Vagina (tissue), 2 donors: ENCODE measurements at regions not wholly inside any gene's neighbourhood (a gene's known extent, or its start where the extent isn't known, plus 50 kb on each side); places are given as distances from the start of the nearest gene placed in this dataset.

ENCODE experiments used
- DNase-seq, 2 donors: peaks; one replicate each; pipeline ENCODE4 v3.0.0-alpha.2; 2017; ENCODE audit errors: extremely low spot score in 2 of 2
- H3K27ac ChIP-seq: fragments of 200-600 bp; sonication (generic); one replicate; pipeline ENCODE4 v1.5.1; 2019
- H3K27me3 ChIP-seq: fragments of 200-600 bp; sonication (generic); one replicate; pipeline ENCODE4 v1.5.1; 2019
- H3K36me3 ChIP-seq, 2 donors: fragments of 200-600 bp; sonication (generic); one replicate each; pipeline ENCODE4 v1.5.1; 2017 to 2019
- H3K4me1 ChIP-seq: fragments of 200-600 bp; sonication (generic); one replicate; pipeline ENCODE4 v1.5.1; 2019
- H3K4me3 ChIP-seq, 2 donors: fragments of 200-600 bp; sonication (generic); 1 replicate in 1 of 2; 2 replicates in 1 of 2; pipeline ENCODE4 v1.5.1; 2016 to 2019
- H3K9me3 ChIP-seq: fragments of 200-600 bp; sonication (generic); one replicate; pipeline ENCODE4 v1.5.1; 2019
- CTCF ChIP-seq, 3 experiments: fragments of 450-650 bp in 2 of 3; fragments of 200-600 bp in 1 of 3; sonication (generic) in 1 of 3; IDR thresholded peaks; one replicate each; pipeline ENCODE4 v1.5.1; 2017 to 2019; ENCODE audit warnings: antibody characterized with exemption in 3 of 3, mild to moderate bottlenecking in 2 of 3, moderate library complexity in 2 of 3
- POLR2A ChIP-seq, 2 donors: fragments of 450-650 bp; IDR thresholded peaks; one replicate each; pipeline ENCODE4 v1.6.1; 2017; ENCODE audit warnings: antibody characterized with exemption in 2 of 2, mild to moderate bottlenecking in 2 of 2, moderate library complexity in 2 of 2
- POLR2AphosphoS5 ChIP-seq, 2 donors: sonication (generic); formaldehyde crosslinking; IDR thresholded peaks; one replicate each; pipeline ENCODE4 v1.9.0; 2017; ENCODE audit warnings: antibody characterized with exemption in 2 of 2, mild to moderate bottlenecking in 2 of 2, low read depth in 1 of 2; ENCODE audit not compliant: insufficient read depth in 1 of 2
- intact Hi-C: fragments of 100-400 bp; cut with DNase I; formaldehyde crosslinking; loops from one replicate; pipeline ENCODE4 v1.15.1; 2023

- no peak for DNase-seq
- no peaks in the 10 kb centered on the region for H3K36me3 ChIP-seq
- TF ChIP-seq POLR2A (IDR thresholded peaks at IDR 0.05) (no peak), POLR2AphosphoS5 (IDR thresholded peaks at IDR 0.05; ENCODE audit: insufficient read depth in 1 of 2, low read depth in 1 of 2) (no peak), CTCF (IDR thresholded peaks at IDR 0.05) (no peak)
- no peak overlapping the region for H3K27ac ChIP-seq
- no peak overlapping the region for H3K4me3 ChIP-seq
- intact Hi-C loops: no loop called here
- no peaks in the 10 kb centered on the region for H3K27me3 ChIP-seq
- H3K9me3 ChIP-seq: no peaks in the 10 kb centered on the region
- H3K4me1 ChIP-seq: peaks cover 9% of the 10 kb centered on the region
Measured at GRCh38 chr13:31965361-31966066, 66.1 kb upstream of the FRY start.

GRCh38 chr13:31967155-31967554 is 64.4 kb upstream of the FRY start:
- intact Hi-C loops: no loop called here
- Histone ChIP-seq H3K36me3 (no peaks in the 10 kb centered on the region), H3K4me1 (peaks cover 9% of the 10 kb centered on the region), H3K4me3 (no peak overlapping the region), H3K27ac (no peak overlapping the region), H3K27me3 (no peaks in the 10 kb centered on the region), H3K9me3 (no peaks in the 10 kb centered on the region)
- DNase-seq: no peak
- TF ChIP-seq CTCF (IDR thresholded peaks at IDR 0.05) (no peak), POLR2A (IDR thresholded peaks at IDR 0.05) (no peak), POLR2AphosphoS5 (IDR thresholded peaks at IDR 0.05; ENCODE audit: insufficient read depth in 1 of 2, low read depth in 1 of 2) (no peak)

- Histone ChIP-seq H3K4me1 (peaks cover 9% of the 10 kb centered on the region), H3K4me3 (no peak overlapping the region), H3K9me3 (no peaks in the 10 kb centered on the region), H3K36me3 (no peaks in the 10 kb centered on the region), H3K27ac (no peak overlapping the region), H3K27me3 (no peaks in the 10 kb centered on the region)
- TF ChIP-seq POLR2A (IDR thresholded peaks at IDR 0.05): no peak
- no peak for TF ChIP-seq POLR2AphosphoS5 (IDR thresholded peaks at IDR 0.05; ENCODE audit: insufficient read depth in 1 of 2, low read depth in 1 of 2)
- no peak for TF ChIP-seq CTCF (IDR thresholded peaks at IDR 0.05)
- intact Hi-C loops: no loop called here
- DNase-seq: no peak
Measured at GRCh38 chr13:31968473-31968872, 63.1 kb upstream of the FRY start.

- Histone ChIP-seq H3K4me3 (no peak overlapping the region), H3K36me3 (no peaks in the 10 kb centered on the region), H3K27ac (no peak overlapping the region), H3K9me3 (no peaks in the 10 kb centered on the region), H3K27me3 (no peaks in the 10 kb centered on the region), H3K4me1 (peaks cover 9% of the 10 kb centered on the region)
- no peak for DNase-seq
- TF ChIP-seq POLR2AphosphoS5 (IDR thresholded peaks at IDR 0.05; ENCODE audit: insufficient read depth in 1 of 2, low read depth in 1 of 2): no peak
- no peak for TF ChIP-seq POLR2A (IDR thresholded peaks at IDR 0.05)
- TF ChIP-seq CTCF (IDR thresholded peaks at IDR 0.05): no peak
- intact Hi-C loops: no loop called here
Measured at GRCh38 chr13:31970231-31970930, 61.2 kb upstream of the FRY start.

- TF ChIP-seq POLR2A (IDR thresholded peaks at IDR 0.05): no peak
- TF ChIP-seq CTCF (IDR thresholded peaks at IDR 0.05): no peak
- no peak for TF ChIP-seq POLR2AphosphoS5 (IDR thresholded peaks at IDR 0.05; ENCODE audit: insufficient read depth in 1 of 2, low read depth in 1 of 2)
- Histone ChIP-seq H3K27me3 (no peaks in the 10 kb centered on the region), H3K27ac (no peak overlapping the region), H3K4me3 (no peak overlapping the region), H3K36me3 (no peaks in the 10 kb centered on the region), H3K4me1 (no peaks in the 10 kb centered on the region), H3K9me3 (no peaks in the 10 kb centered on the region)
- intact Hi-C loops: no loop called here
- no peak for DNase-seq
Measured at GRCh38 chr13:31972453-31972852, 59.1 kb upstream of the FRY start.
